Kidney epithelial cell (primary cell): ENCODE measurements at regions not wholly inside any gene's neighbourhood (a gene's known extent, or its start where the extent isn't known, plus 50 kb on each side); places are given as distances from the start of the nearest gene placed in this dataset.
"Not testable (repeated sequence)": the region's sequence is repeated elsewhere in the genome, so short reads cannot be mapped to it uniquely, and the experiment has no call there.

Source experiments
- DNase-seq: peaks from one replicate; pipeline ENCODE4 v3.0.0-alpha.2; 2010; ENCODE audit warnings: low read depth
- H3K27me3 ChIP-seq: 2 replicates; pipeline ENCODE4 v1.6.0; 2011; ENCODE audit warnings: low read length; ENCODE audit not compliant: control insufficient read depth, insufficient read depth
- H3K36me3 ChIP-seq: 2 replicates; pipeline ENCODE4 v1.5.1; 2011; ENCODE audit warnings: low read length; ENCODE audit not compliant: control insufficient read depth, insufficient read depth
- H3K4me3 ChIP-seq: 2 replicates; pipeline ENCODE4 v1.5.1; 2011; ENCODE audit warnings: low read depth, mild to moderate bottlenecking, control low read depth, low read length
- CTCF ChIP-seq: IDR thresholded peaks from 2 replicates; pipeline ENCODE4 v1.5.1; 2011; ENCODE audit warnings: mild to moderate bottlenecking, moderate library complexity, low read length, control low read depth, inconsistent platforms; ENCODE audit not compliant: insufficient read depth, poor library complexity, severe bottlenecking

GRCh38 chr21:35506352-35506751 lies 457.2 kb upstream of the RUNX1 start:
- H3K36me3 ChIP-seq, result no peaks in the 10 kb centered on the region
- H3K4me3 ChIP-seq, result no peak overlapping the region
- DNase-seq, result no peak
- no peak for TF ChIP-seq CTCF
- H3K27me3 ChIP-seq, result peaks cover 7% of the 10 kb centered on the region

GRCh38 chr21:35504951-35505466 lies 455.9 kb upstream of the RUNX1 start:
- H3K36me3 ChIP-seq, result no peaks in the 10 kb centered on the region
- TF ChIP-seq CTCF, result no peak
- no peak for DNase-seq
- peaks cover 7% of the 10 kb centered on the region for H3K27me3 ChIP-seq
- H3K4me3 ChIP-seq, result no peak overlapping the region

GRCh38 chr21:35504277-35504676 lies 455.2 kb upstream of the RUNX1 start:
- TF ChIP-seq CTCF, result no peak
- Histone ChIP-seq H3K4me3 (no peak overlapping the region), H3K36me3 (no peaks in the 10 kb centered on the region), H3K27me3 (peaks cover 7% of the 10 kb centered on the region)
- DNase-seq, result no peak

GRCh38 chr21:35503671-35504070 lies 454.6 kb upstream of the RUNX1 start:
- no peak for DNase-seq
- H3K27me3 ChIP-seq, result peaks cover 7% of the 10 kb centered on the region
- TF ChIP-seq CTCF, result no peak
- H3K4me3 ChIP-seq, result no peak overlapping the region
- no peaks in the 10 kb centered on the region for H3K36me3 ChIP-seq

GRCh38 chr21:35502821-35503220 lies 453.7 kb upstream of the RUNX1 start:
- H3K4me3 ChIP-seq, result no peak overlapping the region
- no peaks in the 10 kb centered on the region for H3K36me3 ChIP-seq
- peaks cover 7% of the 10 kb centered on the region for H3K27me3 ChIP-seq
- DNase-seq, result no peak
- no peak for TF ChIP-seq CTCF

- not testable (repeated sequence) for H3K27me3 ChIP-seq, DNase-seq, H3K36me3 ChIP-seq, H3K4me3 ChIP-seq
These were observed 448.4 kb upstream of the RUNX1 start for GRCh38 chr21:35497522-35497921.
